GM21786 (cell line): ENCODE measurements at regions not wholly inside any gene's neighbourhood (a gene's known extent, or its start where the extent isn't known, plus 50 kb on each side); places are given as distances from the start of the nearest gene placed in this dataset.

Experiments
- ATAC-seq: cut with Tn5 transposase; IDR thresholded peaks from one replicate; pipeline ENCODE4 v1.9.1; 2021; ENCODE audit not compliant: unreplicated experiment

- no peak for ATAC-seq
Observed at GRCh38 chr11:8740129-8740528, 57.5 kb downstream of the RPL27A start.

GRCh38 chr11:8744423-8744822, 61.8 kb downstream of the RPL27A start:
- ATAC-seq, result no peak

DNA sequence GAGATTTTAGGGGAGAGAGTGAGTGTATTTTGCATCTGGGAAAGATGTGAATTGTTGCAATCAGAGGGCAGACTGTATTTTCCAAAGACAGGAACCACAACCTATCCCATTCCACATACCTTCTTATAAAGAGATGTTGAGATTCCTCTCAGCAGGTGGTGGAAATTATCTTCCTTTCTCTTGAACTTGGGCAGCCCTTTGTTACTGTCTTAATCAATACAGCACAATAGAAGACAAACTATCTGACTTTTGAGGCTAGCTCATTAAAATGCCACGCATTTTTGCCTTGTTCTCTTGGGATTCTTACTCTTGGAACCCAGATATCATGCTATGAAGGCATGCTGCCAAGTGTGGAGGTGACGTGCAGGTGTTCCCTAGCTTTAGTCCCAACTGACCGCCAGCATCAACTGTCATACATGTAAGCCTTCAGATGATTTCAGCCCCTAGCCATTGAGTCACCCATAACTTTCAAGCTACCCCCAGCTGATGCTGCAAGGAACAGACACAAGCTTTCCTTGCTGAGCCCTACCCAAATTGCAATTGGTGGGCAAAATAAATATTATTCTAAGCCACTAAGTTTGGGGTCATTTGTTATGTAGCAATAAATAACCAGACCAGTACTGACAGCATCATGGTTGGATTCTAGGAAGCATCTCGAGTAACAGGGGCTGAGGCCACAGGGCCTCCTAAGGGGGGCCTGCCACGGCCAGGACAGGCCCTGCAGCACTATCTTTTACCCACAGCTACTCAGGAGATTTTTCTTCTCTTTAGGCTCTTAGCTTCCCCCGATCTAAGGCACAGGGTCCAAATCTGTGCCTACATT, 63.0 kb downstream of the RPL27A start:
- ATAC-seq, result no peak

DNA sequence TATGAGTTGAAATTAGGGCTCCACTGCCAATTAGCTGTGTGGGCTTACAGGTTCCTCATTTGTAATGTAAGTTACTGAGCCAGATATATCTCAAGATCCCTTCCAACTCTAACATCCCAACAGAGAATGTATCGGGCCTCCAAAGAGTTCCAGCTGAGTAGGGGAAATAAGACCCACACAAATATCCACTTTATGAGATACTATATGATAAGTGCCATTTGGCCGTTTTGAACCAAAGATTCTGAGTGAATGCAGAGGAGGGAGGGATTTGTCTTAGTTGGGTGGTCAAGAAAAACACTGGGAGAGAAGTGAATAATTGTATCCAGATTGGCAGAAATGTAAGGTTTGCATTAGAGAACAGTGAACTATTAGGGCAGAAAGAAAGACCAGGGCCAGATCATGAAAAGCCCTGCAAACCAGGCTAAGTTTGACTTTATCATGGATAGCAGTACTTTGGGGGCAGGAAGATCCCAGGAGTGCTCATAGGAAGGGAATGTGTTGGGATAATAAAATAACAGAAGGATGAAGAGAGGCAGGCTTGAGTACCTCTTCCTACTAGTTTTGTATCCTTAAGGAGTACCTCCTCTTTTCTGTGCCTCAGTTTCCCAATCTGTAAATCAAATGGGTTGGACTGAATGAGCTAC, 63.9 kb downstream of the RPL27A start:
- ATAC-seq, result no peak

DNA sequence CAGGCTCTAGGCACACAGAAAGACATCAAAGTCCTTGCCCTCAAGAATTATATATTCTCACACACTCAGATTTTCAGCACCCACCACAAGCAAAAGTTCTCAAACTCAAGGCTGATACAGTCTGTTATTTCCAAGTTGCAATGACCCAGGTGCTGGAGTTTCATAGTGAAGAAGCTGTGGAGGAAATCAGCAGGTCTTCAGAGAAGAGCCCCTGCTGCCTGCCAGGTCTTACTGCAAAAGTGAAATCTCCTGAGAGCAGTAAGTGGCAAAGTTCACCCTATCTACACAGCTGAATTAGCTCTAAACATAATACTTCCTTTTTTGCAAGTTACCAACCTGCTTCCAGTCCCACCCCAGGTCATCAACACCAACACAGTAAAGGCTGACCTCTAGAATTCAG, 64.6 kb downstream of the RPL27A start:
- ATAC-seq, result peak; percentile 71

GRCh38 chr11:8748317-8748716, 65.7 kb downstream of the RPL27A start:
- ATAC-seq, result no peak

- no peak for ATAC-seq
Observed at GRCh38 chr11:8749202-8749601, 66.6 kb downstream of the RPL27A start.

- ATAC-seq, result no peak
Observed at GRCh38 chr11:8754241-8754640, 71.6 kb downstream of the RPL27A start.

GRCh38 chr11:8756201-8756600, 73.6 kb downstream of the RPL27A start:
- no peak for ATAC-seq

GRCh38 chr11:8757047-8757446, 74.5 kb downstream of the RPL27A start:
- ATAC-seq, result no peak

GRCh38 chr11:8757533-8757932, 74.9 kb downstream of the RPL27A start:
- no peak for ATAC-seq

DNA sequence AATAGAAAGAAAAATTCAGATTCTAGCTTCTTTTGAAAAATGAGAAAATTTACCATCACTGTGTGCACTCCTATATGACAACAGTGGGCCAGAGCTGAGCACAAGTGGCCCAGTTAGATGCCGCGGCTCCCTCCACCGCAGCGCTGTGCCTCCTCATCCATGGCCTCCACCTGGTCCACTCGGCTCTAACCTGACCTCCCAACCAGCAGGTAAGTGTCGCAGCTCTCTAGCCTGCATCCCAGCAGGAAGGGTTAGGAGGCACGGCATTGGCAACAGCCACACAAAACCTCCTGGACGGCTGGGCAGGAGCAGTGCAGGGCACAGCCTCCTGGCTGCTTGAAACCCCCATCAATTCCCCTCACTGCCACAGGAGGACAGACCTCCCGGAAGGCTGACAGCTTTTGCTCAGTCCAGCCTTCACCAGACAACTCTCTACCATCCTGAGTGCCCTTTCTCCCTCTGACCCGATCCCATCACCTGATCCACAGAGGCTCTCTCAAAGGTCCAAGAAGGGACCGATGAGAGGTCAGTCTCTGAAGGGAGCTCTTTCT, 76.1 kb downstream of the RPL27A start:
- no peak for ATAC-seq

- no peak for ATAC-seq
Observed at GRCh38 chr11:8759634-8760033, 77.0 kb downstream of the RPL27A start.

DNA sequence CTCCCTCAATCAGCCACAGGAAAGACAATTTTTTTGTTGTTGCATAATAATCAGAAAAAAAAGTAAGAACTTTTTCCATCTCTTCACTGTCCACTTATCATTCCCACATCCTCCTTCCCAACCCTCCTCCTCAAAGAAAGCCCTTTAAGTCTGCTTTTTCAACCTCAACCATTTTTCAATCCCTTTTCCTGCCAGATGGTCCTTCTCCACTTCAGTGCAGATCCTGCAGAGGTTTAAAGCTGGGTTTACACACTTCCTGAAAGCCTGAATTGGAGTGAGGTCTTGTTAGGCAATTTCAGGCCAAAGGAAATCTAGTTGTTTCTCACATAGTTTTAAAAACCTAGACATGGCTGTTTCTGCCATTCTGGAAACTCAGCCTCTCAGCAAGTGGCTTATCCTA, 78.3 kb downstream of the RPL27A start:
- ATAC-seq, result no peak

- ATAC-seq, result no peak
Observed at GRCh38 chr11:8763070-8763685, 80.6 kb downstream of the RPL27A start.

GRCh38 chr11:8765294-8765693, 82.7 kb downstream of the RPL27A start:
- ATAC-seq, result no peak

- ATAC-seq, result no peak
Observed at GRCh38 chr11:8766043-8766987, 83.7 kb downstream of the RPL27A start.

DNA sequence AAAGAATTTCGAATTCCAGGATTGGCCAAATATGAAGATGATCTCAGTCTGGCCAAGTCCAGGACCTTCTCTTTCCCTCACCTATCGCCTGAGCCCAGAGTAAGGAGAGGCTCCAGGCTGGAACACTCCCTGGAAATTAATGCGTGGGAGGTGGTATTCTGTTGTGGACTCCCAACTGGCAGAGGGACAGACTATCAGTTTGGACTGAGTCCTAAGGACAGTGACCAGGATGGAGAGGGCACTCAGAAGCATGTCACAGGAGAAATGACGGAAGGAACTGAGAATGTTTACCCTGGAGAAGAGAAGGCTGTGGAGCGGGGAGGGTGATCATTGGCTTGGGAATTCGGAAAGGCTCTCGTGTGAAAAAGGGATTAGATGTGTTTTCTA, 84.4 kb downstream of the RPL27A start:
- no peak for ATAC-seq

DNA sequence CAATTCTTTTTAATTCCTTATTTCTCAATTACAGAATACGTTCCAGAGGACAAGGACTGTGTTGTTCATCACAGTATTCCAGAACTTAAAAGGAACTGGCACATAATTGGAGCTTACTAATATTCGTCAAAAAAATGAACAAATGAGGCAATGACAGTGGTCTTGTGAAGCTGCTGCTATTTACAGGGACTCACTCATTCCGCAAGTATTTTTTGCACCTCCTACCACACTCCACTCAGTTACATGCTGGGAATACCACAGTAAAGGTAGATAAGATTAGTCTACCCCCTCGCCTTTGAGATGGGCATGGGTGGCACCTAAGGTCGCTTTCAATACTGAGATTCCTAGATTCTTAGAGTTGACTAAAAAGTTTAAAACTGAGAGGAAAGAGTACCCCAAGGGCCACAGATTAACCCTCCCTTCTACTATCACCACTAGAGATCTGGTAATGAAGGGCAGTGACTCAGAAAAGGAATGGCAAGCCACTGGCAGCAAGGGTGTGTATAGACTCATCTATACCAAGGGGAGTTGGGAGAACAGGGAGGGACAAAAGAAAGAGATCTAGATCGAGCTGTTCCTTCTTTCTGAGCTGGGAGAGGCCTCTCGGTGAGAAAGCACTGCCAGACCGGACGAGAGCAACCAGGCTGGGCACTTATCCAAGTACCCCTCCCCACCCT, 85.0 kb downstream of the RPL27A start:
- ATAC-seq, result no peak

GRCh38 chr11:8768625-8769333, 86.2 kb downstream of the RPL27A start:
- no peak for ATAC-seq
